GM12878 (cell line): ENCODE measurements at regions not wholly inside any gene's neighbourhood (a gene's known extent, or its start where the extent isn't known, plus 50 kb on each side); places are given as distances from the start of the nearest gene placed in this dataset.
"Not testable (repeated sequence)": the region's sequence is repeated elsewhere in the genome, so short reads cannot be mapped to it uniquely, and the experiment has no call there.

Experiments
- CHD2 ChIP-seq: IDR thresholded peaks from 2 replicates; pipeline ENCODE4 v1.6.1; 2011; ENCODE audit warnings: low read depth, low read length, improper control_type of control experiment, borderline replicate concordance
- KDM1A ChIP-seq: fragments of 200-600 bp; sonication (generic); IDR thresholded peaks from 2 replicates; pipeline ENCODE4 v1.6.1; 2016; ENCODE audit warnings: borderline replicate concordance
- POLR2A ChIP-seq: IDR thresholded peaks from 2 replicates; pipeline ENCODE4 v1.6.1; 2011; ENCODE audit warnings: low read depth, mild to moderate bottlenecking, low read length
- TF ChIP-seq, protein P1 (sequence below): IDR thresholded peaks from 2 replicates; pipeline ENCODE4 v1.6.1; 2012; ENCODE audit warnings: low read depth, low read length, improper control_type of control experiment
- TF ChIP-seq, protein P2 (sequence below), 3 experiments: IDR thresholded peaks in 2 of 3; conservative IDR thresholded peaks in 1 of 3; 2 replicates each; pipeline ENCODE4 v1.5.1; 2011; ENCODE audit warnings: low read depth in 3 of 3, low read length in 3 of 3, mild to moderate bottlenecking in 3 of 3, control low read depth in 2 of 3, moderate library complexity in 2 of 3, inconsistent platforms in 1 of 3, mixed read lengths in 1 of 3; ENCODE audit not compliant: control insufficient read depth in 2 of 3, insufficient read depth in 1 of 3; ENCODE audit errors: extremely low read depth in 1 of 3
- TF ChIP-seq, protein P3 (sequence below): IDR thresholded peaks from 2 replicates; pipeline ENCODE4 v1.6.1; 2012; ENCODE audit warnings: low read depth, low read length, improper control_type of control experiment
- TF ChIP-seq, protein P4 (sequence below): fragments of 150-350 bp; IDR thresholded peaks from 2 replicates; pipeline ENCODE4 v1.6.1; 2016; ENCODE audit warnings: low read depth, low read length

DNA sequence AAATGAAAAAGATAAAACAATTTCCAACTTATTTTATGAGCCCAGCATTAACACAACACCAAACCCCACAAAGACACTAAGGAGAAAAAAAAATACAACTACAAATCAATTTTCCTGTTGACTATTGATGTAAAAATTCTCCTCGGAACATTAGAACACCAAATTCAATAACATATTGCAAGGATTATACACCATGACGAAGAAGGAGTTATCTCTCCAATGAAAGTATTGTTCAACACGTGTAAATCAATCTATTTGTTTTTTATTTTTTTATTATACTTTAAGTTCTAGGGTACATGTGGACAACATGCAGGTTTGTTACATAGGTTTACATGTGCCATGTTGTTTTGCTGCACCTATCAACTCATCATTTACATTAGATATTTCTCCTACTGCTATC, 1632.3 kb downstream of the SPATA31A7 start:
- not testable (repeated sequence) for TF ChIP-seq CHD2, POLR2A, KDM1A
- TF ChIP-seq, protein P1, sequence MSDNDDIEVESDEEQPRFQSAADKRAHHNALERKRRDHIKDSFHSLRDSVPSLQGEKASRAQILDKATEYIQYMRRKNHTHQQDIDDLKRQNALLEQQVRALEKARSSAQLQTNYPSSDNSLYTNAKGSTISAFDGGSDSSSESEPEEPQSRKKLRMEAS: not testable (repeated sequence)
- TF ChIP-seq, protein P2, sequence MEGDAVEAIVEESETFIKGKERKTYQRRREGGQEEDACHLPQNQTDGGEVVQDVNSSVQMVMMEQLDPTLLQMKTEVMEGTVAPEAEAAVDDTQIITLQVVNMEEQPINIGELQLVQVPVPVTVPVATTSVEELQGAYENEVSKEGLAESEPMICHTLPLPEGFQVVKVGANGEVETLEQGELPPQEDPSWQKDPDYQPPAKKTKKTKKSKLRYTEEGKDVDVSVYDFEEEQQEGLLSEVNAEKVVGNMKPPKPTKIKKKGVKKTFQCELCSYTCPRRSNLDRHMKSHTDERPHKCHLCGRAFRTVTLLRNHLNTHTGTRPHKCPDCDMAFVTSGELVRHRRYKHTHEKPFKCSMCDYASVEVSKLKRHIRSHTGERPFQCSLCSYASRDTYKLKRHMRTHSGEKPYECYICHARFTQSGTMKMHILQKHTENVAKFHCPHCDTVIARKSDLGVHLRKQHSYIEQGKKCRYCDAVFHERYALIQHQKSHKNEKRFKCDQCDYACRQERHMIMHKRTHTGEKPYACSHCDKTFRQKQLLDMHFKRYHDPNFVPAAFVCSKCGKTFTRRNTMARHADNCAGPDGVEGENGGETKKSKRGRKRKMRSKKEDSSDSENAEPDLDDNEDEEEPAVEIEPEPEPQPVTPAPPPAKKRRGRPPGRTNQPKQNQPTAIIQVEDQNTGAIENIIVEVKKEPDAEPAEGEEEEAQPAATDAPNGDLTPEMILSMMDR (IDR thresholded peaks at IDR 0.05 in 2 of 3, conservative IDR thresholded peaks at IDR 0.05 in 1 of 3; ENCODE audit: control insufficient read depth in 2 of 3, extremely low read depth in 1 of 3, insufficient read depth in 1 of 3, low read depth in 3 of 3, low read length in 3 of 3): not testable (repeated sequence)
- TF ChIP-seq, protein P3, sequence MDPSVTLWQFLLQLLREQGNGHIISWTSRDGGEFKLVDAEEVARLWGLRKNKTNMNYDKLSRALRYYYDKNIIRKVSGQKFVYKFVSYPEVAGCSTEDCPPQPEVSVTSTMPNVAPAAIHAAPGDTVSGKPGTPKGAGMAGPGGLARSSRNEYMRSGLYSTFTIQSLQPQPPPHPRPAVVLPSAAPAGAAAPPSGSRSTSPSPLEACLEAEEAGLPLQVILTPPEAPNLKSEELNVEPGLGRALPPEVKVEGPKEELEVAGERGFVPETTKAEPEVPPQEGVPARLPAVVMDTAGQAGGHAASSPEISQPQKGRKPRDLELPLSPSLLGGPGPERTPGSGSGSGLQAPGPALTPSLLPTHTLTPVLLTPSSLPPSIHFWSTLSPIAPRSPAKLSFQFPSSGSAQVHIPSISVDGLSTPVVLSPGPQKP: not testable (repeated sequence)
- TF ChIP-seq, protein P4, sequence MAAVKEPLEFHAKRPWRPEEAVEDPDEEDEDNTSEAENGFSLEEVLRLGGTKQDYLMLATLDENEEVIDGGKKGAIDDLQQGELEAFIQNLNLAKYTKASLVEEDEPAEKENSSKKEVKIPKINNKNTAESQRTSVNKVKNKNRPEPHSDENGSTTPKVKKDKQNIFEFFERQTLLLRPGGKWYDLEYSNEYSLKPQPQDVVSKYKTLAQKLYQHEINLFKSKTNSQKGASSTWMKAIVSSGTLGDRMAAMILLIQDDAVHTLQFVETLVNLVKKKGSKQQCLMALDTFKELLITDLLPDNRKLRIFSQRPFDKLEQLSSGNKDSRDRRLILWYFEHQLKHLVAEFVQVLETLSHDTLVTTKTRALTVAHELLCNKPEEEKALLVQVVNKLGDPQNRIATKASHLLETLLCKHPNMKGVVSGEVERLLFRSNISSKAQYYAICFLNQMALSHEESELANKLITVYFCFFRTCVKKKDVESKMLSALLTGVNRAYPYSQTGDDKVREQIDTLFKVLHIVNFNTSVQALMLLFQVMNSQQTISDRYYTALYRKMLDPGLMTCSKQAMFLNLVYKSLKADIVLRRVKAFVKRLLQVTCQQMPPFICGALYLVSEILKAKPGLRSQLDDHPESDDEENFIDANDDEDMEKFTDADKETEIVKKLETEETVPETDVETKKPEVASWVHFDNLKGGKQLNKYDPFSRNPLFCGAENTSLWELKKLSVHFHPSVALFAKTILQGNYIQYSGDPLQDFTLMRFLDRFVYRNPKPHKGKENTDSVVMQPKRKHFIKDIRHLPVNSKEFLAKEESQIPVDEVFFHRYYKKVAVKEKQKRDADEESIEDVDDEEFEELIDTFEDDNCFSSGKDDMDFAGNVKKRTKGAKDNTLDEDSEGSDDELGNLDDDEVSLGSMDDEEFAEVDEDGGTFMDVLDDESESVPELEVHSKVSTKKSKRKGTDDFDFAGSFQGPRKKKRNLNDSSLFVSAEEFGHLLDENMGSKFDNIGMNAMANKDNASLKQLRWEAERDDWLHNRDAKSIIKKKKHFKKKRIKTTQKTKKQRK: not testable (repeated sequence)
